ENCODE measurements at regions not wholly inside any gene's neighbourhood (a gene's known extent, or its start where the extent isn't known, plus 50 kb on each side); places are given as distances from the start of the nearest gene placed in this dataset.

GRCh38 chr11:69944146-69944795 is 125.1 kb upstream of the FGF3 start:
- TF ChIP-seq POLR2A (IDR thresholded peaks at IDR 0.05) = no peak
- TF ChIP-seq, protein P1, sequence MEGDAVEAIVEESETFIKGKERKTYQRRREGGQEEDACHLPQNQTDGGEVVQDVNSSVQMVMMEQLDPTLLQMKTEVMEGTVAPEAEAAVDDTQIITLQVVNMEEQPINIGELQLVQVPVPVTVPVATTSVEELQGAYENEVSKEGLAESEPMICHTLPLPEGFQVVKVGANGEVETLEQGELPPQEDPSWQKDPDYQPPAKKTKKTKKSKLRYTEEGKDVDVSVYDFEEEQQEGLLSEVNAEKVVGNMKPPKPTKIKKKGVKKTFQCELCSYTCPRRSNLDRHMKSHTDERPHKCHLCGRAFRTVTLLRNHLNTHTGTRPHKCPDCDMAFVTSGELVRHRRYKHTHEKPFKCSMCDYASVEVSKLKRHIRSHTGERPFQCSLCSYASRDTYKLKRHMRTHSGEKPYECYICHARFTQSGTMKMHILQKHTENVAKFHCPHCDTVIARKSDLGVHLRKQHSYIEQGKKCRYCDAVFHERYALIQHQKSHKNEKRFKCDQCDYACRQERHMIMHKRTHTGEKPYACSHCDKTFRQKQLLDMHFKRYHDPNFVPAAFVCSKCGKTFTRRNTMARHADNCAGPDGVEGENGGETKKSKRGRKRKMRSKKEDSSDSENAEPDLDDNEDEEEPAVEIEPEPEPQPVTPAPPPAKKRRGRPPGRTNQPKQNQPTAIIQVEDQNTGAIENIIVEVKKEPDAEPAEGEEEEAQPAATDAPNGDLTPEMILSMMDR (IDR thresholded peaks at IDR 0.05) = no peak
- Histone ChIP-seq H3K27me3 (no peaks in the 10 kb centered on the region), H3K36me3 (ENCODE audit: low read depth, missing control alignments) (no peaks in the 10 kb centered on the region), H3K4me3 (no peak overlapping the region), H3K9me3 (no peaks in the 10 kb centered on the region), H3K27ac (no peak overlapping the region), H3K4me1 (peaks cover 7% of the 10 kb centered on the region)
- 76 to 91% methylated on average over 9 to 10 of the region's 10 CpGs for WGBS, 2 donors
- intact Hi-C loops (cut with DNase I; ENCODE audit: low total_unique reads) = no loop called here
- DNase-seq = no peak

DNA sequence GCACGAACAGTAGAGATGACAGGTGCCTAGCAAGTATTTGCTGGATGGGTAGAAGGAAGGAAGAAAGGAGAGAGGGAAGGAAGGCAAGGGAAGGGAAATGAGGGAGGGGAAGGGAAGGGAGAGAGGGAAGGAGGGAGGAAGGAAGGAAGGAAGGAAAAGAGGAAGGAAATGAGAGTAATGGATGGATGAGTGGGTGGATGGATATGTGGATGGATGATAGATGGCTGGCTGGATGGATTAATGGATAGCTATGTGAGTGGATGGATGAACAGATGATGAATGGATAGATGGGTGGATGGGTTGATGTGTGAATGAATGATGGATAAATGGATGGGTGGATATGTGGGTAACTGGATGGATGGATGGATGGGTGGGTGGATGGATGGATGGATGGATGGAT is 125.9 kb upstream of the FGF3 start:
- Histone ChIP-seq H3K27me3 (no peaks in the 10 kb centered on the region), H3K36me3 (ENCODE audit: low read depth, missing control alignments) (no peaks in the 10 kb centered on the region), H3K27ac (no peak overlapping the region), H3K4me3 (no peak overlapping the region), H3K4me1 (peaks cover 6% of the 10 kb centered on the region), H3K9me3 (no peaks in the 10 kb centered on the region)
- TF ChIP-seq POLR2A (IDR thresholded peaks at IDR 0.05) = no peak
- TF ChIP-seq, protein P1 (IDR thresholded peaks at IDR 0.05) = no peak
- intact Hi-C loops (cut with DNase I; ENCODE audit: low total_unique reads) = no loop called here
- DNase-seq = no peak
- WGBS, 2 donors = 95 to 97% methylated on average over 1 of the region's 1 CpG

DNA sequence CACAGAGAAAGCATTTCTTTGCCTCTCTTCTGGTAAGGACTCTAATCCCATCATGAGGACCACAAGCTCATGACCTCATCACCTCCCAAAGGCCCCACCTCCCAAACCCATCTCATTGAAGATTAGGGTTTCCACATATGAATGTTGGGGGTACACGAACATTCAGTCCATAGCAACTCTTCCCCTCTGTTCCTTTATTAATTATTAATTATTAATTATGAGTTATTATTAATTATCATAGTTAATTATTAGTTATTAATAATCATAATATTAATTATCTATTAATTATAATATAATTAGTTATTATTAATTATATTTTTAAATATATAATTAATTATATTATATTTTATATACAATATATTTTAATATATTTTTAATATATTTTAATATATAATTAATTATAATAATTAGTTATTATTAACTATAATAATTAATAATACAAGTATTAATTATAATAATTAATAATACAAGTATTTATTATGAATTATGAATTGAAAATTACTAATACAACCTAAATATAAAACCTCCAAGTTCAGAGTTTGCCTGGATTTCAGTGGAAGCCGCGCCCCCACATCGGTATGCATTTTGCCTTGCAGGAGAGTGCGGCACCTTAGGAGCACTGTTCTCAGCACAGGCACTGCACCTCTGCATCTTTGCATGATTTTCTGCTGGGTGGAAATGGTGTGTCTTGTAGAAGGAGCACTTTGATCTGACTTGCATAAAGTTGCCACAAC is 128.0 kb upstream of the FGF3 start:
- intact Hi-C loops (cut with DNase I; ENCODE audit: low total_unique reads) = no loop called here
- H3K27me3 ChIP-seq = no peaks in the 10 kb centered on the region
- WGBS, 2 donors = 93% methylated on average over 5 of the region's 5 CpGs
- no peaks in the 10 kb centered on the region for H3K9me3 ChIP-seq
- no peak for DNase-seq
- H3K4me1 ChIP-seq = no peaks in the 10 kb centered on the region
- H3K36me3 ChIP-seq (ENCODE audit: low read depth, missing control alignments) = no peaks in the 10 kb centered on the region
- no peak overlapping the region for H3K27ac ChIP-seq
- no peak for TF ChIP-seq POLR2A (IDR thresholded peaks at IDR 0.05)
- TF ChIP-seq, protein P1 (IDR thresholded peaks at IDR 0.05) = no peak
- no peak overlapping the region for H3K4me3 ChIP-seq

DNA sequence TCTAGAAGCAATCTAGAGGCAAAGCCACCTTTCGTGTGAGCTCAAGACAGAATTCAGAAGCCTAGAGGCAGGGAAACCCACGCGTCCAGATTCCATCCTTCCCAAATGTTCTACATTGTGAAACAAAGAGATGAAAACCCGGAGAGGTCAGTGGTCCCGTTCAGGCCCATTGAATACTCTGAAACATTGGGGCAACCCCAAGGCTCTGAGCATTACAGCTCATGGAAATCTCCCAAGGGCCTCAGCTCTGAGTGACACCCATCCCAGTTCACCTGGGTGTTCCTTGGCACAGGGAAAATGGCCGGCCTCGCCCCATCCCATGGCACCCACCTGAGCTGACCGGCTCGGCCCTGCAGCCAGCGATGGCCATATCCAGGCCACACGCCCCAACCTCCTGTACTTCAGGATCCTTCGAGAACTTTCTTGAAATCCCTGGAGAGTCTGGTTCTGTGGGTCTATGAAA is 128.6 kb upstream of the FGF3 start:
- WGBS, 2 donors = 89 to 93% methylated on average over 11 to 12 of the region's 12 CpGs
- TF ChIP-seq POLR2A (IDR thresholded peaks at IDR 0.05) = no peak
- TF ChIP-seq, protein P1 (IDR thresholded peaks at IDR 0.05) = no peak
- intact Hi-C loops (cut with DNase I; ENCODE audit: low total_unique reads) = no loop called here
- no peaks in the 10 kb centered on the region for H3K27me3 ChIP-seq
- H3K27ac ChIP-seq = no peak overlapping the region
- no peaks in the 10 kb centered on the region for H3K4me1 ChIP-seq
- H3K9me3 ChIP-seq = no peaks in the 10 kb centered on the region
- H3K4me3 ChIP-seq = no peak overlapping the region
- H3K36me3 ChIP-seq (ENCODE audit: low read depth, missing control alignments) = no peaks in the 10 kb centered on the region
- no peak for DNase-seq

All from testis (tissue), 2 donors.